C4-2B (cell line): ENCODE measurements at regions not wholly inside any gene's neighbourhood (a gene's known extent, or its start where the extent isn't known, plus 50 kb on each side); places are given as distances from the start of the nearest gene placed in this dataset.

Experiments used
- ZFX ChIP-seq: fragments of 450-650 bp; IDR thresholded peaks from 2 replicates; pipeline ENCODE4 v1.6.1; 2017
- TF ChIP-seq, protein P1 (sequence below): fragments of 450-650 bp; conservative IDR thresholded peaks from 2 replicates; pipeline ENCODE4 v1.5.1; 2017; ENCODE audit warnings: mild to moderate bottlenecking

DNA sequence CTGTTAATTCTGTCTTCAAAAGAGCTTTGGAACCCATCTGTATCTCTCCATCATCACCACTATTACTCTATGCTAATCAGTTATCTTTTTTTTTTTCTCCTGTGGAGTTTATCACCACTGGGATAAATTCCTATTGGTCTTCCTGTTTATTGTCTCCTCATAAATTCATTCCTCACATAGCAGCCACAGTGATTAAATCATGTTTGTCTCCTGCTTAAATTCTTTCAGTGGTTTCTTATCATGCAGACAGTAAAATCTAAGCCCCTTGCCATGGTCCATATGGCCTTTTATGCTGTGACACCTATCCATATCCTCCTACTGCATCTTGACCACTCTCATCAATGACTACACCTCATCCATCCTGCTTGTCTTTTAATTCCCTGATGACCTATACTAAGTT is 239.8 kb upstream of the ZEB2 start:
- TF ChIP-seq, protein P1, sequence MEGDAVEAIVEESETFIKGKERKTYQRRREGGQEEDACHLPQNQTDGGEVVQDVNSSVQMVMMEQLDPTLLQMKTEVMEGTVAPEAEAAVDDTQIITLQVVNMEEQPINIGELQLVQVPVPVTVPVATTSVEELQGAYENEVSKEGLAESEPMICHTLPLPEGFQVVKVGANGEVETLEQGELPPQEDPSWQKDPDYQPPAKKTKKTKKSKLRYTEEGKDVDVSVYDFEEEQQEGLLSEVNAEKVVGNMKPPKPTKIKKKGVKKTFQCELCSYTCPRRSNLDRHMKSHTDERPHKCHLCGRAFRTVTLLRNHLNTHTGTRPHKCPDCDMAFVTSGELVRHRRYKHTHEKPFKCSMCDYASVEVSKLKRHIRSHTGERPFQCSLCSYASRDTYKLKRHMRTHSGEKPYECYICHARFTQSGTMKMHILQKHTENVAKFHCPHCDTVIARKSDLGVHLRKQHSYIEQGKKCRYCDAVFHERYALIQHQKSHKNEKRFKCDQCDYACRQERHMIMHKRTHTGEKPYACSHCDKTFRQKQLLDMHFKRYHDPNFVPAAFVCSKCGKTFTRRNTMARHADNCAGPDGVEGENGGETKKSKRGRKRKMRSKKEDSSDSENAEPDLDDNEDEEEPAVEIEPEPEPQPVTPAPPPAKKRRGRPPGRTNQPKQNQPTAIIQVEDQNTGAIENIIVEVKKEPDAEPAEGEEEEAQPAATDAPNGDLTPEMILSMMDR: no peak
- TF ChIP-seq ZFX: no peak
